ENCODE measurements at regions not wholly inside any gene's neighbourhood (a gene's known extent, or its start where the extent isn't known, plus 50 kb on each side); places are given as distances from the start of the nearest gene placed in this dataset.
"Not testable (repeated sequence)": the region's sequence is repeated elsewhere in the genome, so short reads cannot be mapped to it uniquely, and the experiment has no call there.

DNA sequence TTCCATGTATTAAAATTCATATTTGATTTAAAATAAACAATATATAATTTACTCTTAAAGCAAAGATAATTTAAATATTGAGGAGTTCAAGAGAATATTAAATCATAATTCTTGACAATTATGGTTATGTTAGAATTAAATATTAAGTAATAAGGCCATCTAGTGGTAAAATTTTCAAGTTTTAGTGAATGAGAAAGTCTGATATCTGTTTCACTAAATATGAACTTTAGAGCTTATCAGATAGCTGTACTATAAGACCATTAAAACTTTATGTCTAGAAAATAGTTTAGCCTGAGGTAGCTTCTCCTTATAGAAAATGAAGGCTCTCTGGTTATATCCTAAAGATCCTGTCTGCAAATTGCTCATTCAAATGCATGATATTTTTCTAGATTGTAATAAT lies 152.1 kb upstream of the PRSS12 start:
- not testable (repeated sequence) for DNase-seq

DNA sequence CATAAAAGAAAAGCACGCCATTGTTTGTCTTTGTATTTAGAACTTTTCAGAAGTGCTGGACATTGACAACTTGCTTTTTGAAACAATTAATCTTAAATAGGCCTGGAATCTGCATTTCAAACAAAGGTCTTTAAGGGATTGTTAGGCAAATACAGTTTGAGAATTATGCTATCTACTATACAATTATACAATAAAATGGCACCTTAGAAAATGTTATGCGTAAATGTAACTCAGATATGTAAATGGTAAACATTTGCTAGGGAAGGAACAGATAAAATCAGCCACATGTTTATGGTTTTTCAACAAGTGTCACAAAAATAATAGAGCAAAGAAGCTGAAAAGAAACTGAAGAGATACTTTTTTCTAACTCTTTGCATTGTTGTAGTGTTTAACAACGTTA lies 152.7 kb upstream of the PRSS12 start:
- not testable (repeated sequence) for DNase-seq

DNA sequence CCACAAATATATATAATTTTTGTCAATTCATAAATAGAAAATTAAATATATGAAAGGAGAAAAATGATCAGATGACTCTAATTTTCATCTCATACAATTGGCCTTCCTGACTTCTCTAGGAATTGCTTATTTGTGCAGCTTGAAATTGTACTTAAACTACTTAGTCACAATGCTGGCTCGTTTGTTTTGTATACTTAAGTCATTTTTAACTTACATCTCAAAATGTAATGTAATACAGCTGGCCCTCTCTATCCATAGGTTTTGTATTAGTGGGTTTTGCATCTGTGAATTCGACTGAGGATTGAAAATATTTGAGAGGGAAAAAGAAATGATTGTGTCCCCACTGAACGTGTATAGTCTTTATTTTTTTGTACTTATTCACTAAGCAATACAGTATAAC lies 160.1 kb upstream of the PRSS12 start:
- DNase-seq: not testable (repeated sequence)

DNA sequence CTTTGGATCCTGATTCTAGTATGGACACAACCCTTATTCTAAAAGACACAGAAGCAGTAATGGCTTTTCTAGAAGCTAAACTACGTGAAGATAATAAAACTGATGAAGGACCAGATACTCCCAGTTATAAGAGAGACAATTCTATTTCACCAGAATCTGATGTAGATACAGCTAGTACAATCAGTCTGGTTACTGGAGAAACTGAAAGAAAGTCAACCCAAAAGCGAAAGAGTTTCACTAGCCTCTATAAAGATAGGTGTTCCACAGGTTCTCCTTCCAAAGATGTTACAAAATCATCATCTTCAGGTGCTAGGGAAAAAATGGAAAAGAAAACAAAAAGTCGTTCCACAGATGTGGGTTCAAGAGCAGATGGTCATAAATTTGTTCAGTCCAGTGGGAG lies 161.5 kb upstream of the PRSS12 start:
- not testable (repeated sequence) for DNase-seq

DNA sequence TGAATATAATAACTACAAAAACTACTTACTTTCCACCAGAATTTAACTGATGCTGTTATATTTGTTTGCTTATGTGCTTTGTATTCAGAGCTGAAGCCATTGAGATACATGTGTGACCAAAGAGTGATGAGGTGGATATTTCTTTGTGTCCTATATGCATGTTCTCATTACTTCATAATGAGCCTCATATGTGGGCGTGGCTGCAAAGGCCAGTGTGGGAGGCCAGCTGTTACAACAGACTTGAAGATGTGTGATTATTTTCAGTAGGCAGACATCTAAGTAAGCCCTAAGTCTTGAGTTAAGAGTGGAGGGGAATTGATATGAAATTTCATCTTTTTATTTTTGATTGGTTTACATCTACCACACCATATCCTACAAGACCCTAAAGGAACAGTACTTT lies 163.3 kb upstream of the PRSS12 start:
- not testable (repeated sequence) for DNase-seq

DNA sequence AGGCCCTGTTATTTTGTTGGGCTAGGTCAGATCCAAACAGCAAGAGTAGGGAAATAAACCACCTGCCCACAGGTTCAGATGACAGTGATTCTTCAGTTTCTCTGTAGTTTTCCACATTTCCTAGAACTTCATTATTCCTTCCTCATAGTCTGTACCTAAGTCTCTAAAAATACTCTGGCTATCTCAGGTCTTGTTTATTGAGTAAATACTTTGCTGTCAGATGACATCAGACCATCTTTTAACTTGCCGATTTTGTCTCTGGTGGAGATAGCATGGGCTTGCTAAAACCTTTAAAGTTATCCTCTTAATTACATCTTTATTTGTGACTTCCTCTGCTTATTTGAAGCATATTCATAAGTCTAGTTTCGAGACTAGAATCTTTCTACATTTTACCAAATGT lies 155.1 kb upstream of the METTL14 start:
- not testable (repeated sequence) for DNase-seq

DNA sequence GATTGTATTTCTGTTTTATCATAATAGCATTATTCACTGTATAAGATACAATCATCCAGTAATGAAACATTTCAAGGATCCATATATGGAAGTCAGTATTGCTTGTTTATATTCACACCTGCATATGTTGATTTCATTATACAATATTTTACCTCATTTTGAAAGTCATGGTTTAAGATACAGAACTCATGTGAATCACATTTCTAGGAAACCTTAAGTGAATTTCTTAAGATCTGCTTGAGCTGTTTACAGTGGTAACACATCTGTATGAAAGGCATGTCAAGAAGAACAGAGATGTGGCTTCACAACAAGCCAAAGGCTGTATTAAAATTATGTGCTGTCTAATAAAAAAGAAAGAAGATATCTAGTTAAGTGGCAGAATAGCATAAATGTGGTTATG lies 153.2 kb upstream of the METTL14 start:
- not testable (repeated sequence) for DNase-seq

DNA sequence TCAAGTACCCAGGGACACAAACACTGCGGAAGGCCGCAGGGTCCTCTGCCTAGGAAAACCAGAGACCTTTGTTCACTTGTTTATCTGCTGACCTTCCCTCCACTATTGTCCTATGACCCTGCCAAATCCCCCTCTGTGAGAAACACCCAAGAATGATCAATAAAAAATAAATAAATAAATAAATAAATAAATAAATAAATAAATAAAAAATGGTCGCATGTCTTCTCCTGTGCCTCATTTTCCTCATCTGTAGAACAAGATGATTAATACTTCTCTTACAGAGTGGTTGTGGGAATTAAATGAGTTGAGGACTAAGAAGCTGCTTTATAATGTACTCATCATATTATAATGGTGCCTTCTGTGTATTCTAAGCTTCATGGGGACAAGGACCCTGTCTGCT lies 149.4 kb upstream of the METTL14 start:
- DNase-seq: not testable (repeated sequence)

DNA sequence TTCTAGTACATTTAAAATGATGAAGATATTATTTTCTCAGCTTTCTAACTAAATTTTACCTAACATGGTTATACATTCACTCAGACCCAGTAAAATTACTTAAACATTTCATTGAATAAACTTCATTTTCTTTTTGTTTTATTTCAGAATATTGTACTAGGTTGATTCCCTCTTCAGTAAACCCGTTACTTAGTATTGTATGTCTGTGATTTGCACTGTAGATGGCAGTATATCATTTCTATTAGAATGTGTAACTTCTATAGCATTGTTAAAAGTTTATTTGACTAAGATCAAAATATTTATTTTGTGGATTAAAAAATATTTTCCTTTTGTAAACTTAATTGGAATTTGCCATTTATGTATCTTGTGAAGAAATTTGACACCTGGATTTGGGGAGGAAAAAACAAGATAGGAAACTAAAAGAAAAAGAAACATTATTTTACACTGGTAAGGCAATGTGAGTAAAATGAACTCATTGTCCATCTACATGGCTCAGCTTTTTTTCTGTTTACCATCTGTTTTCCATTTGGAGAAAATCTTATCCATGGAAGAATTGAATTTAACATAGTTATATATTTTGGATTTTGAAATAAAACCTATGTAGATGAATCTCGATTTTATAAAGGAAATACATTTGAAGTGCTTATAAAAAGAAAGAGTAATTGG lies 145.6 kb upstream of the METTL14 start:
- not testable (repeated sequence) for DNase-seq

DNA sequence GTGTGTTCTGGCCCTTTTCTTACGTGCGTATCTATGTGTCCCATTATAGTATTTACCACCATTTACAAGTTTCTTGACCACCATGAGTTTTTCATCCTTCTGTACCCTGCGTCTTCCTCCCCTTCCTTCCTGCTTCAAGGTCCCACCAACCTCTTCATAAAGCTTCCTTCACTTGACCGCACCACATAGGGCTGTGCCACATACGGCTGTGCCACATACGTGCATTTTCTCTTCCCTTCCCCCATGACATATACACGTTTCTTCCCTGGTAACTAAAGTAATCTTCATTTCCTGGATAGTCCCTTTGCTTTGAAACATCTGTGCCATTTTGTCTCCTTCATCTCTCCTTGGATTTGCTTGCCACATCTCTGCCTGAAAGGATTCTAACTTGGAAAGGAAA lies 128.6 kb upstream of the METTL14 start:
- not testable (repeated sequence) for DNase-seq

DNA sequence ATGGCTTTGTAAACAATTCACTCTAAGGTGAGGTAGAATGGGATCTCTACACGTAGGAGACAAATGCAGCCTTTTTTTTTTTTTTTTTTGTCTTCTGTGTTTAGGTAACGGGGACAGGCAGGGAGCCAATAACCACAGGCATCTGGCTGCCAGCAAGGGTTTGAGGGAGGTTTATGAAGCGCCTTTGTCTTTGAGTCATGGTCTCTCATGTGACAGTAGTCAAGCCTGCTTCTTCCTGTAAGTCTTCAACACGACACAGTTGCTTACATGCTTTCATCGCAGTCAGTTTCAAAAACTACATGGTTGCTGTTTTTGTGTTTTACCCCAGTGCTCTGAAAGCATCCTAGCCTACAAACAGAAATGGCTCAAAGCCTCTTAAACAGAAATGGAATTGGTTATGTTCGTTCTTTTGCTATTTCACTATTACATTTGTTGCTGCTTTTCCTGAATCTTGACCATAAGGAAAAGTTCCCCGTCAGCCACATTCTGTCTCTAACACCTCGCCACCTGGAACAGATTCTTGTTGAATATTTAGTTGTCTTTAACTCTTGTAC lies 127.8 kb upstream of the METTL14 start:
- DNase-seq: no peak

DNA sequence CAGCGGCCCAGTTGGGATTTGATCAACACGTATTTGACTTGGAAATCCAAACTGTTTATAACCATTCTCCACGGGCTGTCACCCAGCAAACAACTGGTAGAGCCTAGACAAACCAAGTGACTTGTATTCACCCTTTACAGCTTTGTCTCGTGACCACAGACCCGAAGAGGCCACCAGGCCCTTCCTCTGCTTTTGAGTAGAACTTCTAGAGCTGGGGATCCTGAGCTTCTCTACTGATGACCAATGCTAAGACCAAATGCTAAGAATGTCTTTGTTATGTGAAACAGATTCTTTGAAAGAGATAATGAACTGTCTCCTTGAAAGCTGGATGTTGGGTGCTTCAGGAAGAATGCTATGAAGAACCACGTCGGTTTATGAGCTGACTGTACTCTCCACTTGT lies 127.0 kb upstream of the METTL14 start:
- DNase-seq: not testable (repeated sequence)

DNA sequence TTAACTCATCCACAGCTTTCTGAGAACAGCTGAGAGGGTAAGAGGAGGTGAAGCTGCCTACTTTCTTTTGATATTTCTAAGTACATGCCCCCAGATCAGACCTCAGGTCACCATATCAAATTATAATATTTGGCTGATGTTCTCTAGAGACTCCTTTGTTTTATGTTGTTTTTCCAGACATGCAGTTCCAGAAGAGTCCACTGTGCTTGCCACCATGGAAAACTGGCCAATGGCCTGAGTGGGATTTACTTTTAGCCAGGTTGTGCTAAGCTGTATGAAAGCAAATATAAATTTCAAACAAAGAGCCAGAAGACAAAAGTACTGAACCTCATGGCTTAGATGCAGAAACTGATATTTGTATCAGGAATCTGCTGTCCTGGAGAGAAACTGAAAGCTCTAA lies 123.6 kb upstream of the METTL14 start:
- DNase-seq: not testable (repeated sequence)

DNA sequence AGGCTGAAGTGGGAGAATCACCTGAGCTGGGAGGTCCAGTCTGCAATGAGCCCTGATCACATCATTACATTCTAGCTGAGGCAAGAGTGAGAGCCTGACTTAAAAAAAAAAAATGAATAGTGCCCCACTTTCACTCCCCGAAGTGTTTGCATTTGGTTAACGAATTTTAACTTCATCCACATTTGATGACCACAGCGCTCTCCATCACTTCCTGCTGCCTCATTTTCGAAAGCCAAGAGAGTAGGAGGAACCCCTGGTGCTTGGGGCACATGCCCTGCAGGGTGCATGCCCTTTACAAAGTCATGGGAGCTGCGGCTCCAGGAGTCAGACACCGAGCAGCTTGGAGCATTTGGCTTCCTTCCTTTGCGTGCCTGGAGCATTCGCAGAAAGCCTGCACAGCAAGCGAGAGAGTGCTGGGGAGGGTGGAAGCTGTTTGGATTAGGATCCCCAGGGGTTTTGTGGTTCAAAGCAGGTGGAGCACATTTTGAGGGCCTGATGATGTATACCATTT lies 119.1 kb upstream of the METTL14 start:
- DNase-seq: not testable (repeated sequence)

DNA sequence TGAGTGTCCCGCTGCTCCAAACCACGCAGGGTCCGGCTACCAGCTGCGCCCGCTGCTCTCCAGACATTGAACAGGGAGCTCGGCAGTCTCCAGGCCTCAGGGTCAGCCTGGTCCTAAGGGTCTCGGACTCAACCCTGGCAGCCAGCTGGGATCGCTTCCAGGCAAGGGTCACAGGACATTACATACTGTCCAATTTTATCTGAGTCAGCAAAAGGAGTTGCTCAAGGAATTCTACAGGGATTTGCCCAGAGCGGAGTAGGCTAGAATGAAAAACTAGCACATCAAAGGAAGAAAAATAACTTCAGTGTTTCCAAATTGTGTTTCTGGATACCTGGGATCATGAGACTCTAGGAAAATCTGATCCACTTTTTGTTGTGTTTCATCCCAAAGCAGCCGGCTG lies 112.2 kb upstream of the METTL14 start:
- DNase-seq: not testable (repeated sequence)

DNA sequence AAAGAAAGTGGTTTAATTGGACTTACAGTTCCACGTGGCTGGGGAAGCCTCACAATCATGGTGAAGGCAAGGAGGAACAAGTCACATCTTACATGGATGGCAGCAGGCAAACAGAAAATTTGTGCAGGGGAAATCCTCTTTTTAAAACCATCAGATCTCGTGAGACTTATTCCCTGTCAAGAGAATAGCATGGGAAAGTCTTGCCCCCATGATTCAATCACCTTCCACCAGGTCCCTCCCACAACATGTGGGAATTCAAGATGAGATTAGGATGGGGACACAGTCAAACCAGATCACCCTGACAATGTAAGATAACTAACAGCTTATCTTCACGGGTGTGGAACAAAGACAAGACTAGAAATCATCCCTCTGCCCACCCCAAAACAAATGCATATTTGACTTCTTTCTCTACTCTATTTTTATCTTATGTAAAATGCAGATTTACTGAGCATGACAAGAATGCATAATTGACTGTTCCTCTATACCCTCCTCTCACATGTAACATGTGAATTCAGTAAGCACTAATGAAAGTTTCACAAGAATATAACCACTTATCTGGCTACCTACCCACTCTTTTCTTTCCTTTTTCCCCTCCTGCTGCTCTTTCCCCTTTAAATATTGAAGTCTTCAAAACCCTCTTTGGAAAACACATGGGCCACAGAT lies 110.8 kb upstream of the METTL14 start:
- DNase-seq: not testable (repeated sequence)

DNA sequence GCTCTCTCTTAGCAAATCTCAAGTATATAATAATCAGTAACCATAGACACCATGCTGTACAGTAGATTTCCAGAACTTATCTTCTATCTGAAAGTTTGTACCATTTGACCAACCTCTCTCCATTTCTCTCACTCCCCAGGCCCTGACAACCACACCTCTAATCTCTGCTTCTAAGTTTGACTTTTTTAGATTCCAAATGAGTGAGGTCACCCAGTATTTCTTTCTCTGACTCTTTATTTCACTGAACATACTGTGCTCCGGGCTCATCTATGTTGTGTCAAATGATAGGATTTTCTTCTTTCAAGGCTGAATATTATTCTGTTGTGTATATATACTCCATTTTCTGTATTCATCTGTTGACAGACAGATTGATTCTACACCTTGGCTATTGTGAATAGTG lies 110.1 kb upstream of the METTL14 start:
- DNase-seq: not testable (repeated sequence)

DNA sequence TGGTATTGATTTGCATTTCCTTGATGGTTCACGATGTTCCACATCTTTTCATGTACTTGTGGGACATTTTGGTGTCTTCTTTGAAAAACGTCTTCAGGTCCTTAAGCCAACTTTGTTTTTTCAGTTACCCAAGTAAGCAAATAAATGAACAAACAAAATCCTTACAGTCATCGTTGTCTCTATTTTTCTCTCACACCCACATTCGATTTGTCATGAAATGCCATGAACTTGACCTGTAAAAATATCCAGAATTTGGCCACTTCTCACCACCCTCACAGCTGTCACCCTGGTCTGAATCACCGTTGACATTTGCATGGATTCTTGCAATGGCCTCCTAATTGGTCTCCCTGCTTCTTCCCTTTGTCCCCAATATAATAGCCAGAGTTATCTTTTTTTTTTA lies 109.5 kb upstream of the METTL14 start:
- DNase-seq: not testable (repeated sequence)

DNA sequence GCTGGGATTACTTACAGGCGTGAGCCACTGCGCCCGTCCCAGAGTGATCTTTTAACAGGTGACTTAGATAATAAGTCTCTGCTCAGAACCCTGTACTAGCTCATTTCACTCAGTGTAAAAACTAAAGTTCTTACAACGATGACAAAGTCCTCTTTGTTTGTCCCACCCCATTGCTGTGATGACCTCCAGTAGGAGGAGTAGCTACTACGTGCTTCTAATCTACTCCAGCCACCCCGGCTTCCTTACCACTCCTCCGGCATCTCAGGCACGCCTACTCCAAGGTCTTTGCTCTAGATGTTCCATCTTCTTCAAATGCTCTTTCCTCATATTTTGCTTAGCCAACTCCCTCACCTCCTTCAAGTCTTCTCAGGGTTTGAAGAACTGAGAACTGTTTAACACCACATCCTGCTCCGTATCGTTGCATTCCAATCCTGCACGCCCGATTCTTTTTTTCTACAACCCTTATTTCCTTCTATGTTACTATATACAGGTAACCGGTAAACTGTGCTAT lies 108.4 kb upstream of the METTL14 start:
- DNase-seq: not testable (repeated sequence)

DNA sequence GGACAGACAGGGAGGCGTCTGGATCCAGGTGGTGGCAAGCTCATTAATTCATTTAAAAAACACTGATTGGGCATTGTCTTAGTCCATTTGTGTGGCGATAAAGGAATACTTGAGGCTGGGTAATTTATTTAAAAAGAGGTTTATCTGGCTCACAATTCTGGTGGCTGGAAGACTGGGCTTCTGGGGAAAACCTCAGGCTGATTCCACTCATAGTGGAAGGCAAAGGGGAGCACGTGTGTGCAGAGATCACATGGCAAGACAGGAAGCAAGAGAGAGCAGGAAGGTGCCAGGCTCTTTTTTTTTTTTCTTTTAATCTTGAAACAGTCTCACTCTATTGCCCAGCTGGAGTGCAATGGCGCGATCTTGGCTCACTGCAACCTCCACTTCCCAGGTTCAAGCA lies 100.2 kb upstream of the METTL14 start:
- no peak for DNase-seq

DNA sequence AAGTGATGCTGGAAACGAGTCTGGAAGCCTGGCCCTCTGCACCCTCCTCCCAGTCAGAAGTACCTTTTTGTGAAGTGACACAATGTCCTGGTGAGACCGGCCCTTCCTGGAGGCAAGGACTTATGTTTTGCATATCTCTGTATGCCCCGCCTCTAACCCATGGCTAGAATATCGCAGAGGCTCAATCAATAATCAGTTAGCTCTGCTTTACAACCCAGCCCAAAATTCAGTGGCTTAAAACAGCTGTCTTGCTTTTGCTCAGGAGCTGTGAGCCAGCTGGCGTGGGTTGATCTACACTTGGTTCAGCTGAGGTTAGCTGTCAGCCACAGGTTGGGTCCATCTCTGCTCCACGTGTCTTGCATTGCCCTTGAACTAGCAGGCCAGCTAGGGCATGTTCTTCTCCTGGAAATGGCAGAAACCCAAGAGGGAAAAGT lies 98.8 kb upstream of the METTL14 start:
- no peak for DNase-seq

DNA sequence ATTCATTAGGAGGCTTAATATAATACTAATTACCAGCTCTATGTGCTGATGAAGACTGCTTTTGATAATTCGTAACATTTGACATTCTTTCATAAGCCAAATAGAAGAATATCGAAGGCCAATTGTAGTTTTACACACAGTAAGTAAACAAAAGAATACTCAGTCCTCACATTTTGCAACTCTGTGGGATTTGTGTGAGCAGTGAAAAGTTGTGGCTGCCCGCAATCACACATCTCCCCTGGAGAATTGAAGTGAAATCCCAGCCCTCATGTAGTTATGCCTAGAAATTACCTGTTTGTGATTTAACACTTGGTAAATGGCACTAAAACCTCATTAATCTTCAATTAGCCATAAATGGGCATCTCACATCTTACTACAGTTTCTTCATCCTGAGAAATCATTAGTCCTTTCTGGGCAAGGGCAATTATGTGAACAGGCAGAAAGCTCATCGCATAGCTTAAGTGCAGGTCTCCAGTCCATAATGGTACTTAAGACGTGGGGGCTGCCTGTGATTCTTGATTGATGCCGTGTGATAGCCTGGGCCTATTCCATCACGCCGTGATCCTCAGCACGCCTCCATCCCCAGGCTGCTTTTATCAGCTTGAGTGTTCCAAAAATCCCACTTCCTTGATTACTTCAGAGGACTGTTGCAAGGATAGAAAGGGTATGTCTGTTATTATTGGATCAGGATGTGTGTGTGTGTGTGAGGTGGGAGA lies 97.9 kb upstream of the METTL14 start:
- no peak for DNase-seq

DNA sequence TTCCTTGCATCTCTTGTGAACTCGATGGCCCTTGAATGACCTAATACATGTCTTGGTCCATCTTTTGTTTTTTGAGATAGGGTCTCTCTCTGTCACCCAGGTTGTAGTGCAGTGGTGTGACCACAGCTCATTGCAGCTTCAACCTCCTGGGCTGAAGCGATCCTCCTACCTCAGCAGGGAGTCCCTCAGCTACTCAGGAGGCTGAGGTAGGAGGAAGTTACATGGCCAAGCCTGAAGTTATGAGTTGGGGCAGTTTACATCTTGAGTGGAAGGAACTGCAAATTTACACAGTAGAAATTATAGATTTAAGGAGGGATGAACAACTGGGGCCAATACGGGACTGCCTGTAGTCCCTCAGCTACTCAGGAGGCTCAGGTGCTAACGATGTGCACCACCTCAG lies 97.2 kb upstream of the METTL14 start:
- no peak for DNase-seq

All from stimulated activated CD4-positive, alpha-beta T cell treated with anti-CD3 and anti-CD28 coated beads, Interleukin-4, amount 100 ng/mL, for 24 hours (primary cell).